Hepatocyte (in vitro differentiated cells): ENCODE measurements at regions not wholly inside any gene's neighbourhood (a gene's known extent, or its start where the extent isn't known, plus 50 kb on each side); places are given as distances from the start of the nearest gene placed in this dataset.

Source experiments
- DNase-seq: peaks from one replicate; pipeline ENCODE4 v3.0.0-alpha.2; 2016; ENCODE audit warnings: low spot score
- H2AFZ ChIP-seq: fragments of 200-600 bp; sonication (generic); 2 replicates; pipeline ENCODE4 v1.6.0; 2016; ENCODE audit warnings: antibody characterized with exemption, mild to moderate bottlenecking
- H3K27ac ChIP-seq: fragments of 200-600 bp; sonication (generic); 2 replicates; pipeline ENCODE4 v1.5.1; 2016; ENCODE audit warnings: mild to moderate bottlenecking
- H3K27me3 ChIP-seq: fragments of 200-600 bp; sonication (generic); 2 replicates; pipeline ENCODE4 v1.6.1; 2016
- H3K36me3 ChIP-seq: fragments of 200-600 bp; sonication (generic); replicated peaks from 2 replicates; pipeline ENCODE4 v1.5.1; 2016; ENCODE audit warnings: low read depth; ENCODE audit not compliant: insufficient read depth
- H3K4me1 ChIP-seq: fragments of 200-600 bp; sonication (generic); 2 replicates; pipeline ENCODE4 v1.5.1; 2016; ENCODE audit warnings: mild to moderate bottlenecking, moderate library complexity; ENCODE audit not compliant: insufficient read depth
- H3K4me2 ChIP-seq: fragments of 200-600 bp; sonication (generic); 2 replicates; pipeline ENCODE4 v1.6.0; 2016
- H3K4me3 ChIP-seq: fragments of 200-600 bp; sonication (generic); 2 replicates; pipeline ENCODE4 v1.5.1; 2016; ENCODE audit warnings: mild to moderate bottlenecking
- H3K79me2 ChIP-seq: fragments of 200-600 bp; sonication (generic); 2 replicates; pipeline ENCODE4 v1.6.0; 2017; ENCODE audit warnings: mild to moderate bottlenecking
- H3K9me2 ChIP-seq: fragments of 200-600 bp; sonication (generic); replicated peaks from 2 replicates; pipeline ENCODE4 v1.6.0; 2017; ENCODE audit warnings: mild to moderate bottlenecking; ENCODE audit not compliant: insufficient read depth
- H3K9me3 ChIP-seq: fragments of 200-600 bp; sonication (generic); 2 replicates; pipeline ENCODE4 v1.5.1; 2016; ENCODE audit warnings: low read depth, mild to moderate bottlenecking
- H4K20me1 ChIP-seq: fragments of 200-600 bp; sonication (generic); 2 replicates; pipeline ENCODE4 v1.6.0; 2016; ENCODE audit warnings: mild to moderate bottlenecking; ENCODE audit not compliant: insufficient read depth, poor library complexity, severe bottlenecking
- CTCF ChIP-seq: fragments of 200-600 bp; sonication (generic); IDR thresholded peaks from 2 replicates; pipeline ENCODE4 v1.5.1; 2016; ENCODE audit warnings: antibody characterized with exemption, mild to moderate bottlenecking; ENCODE audit not compliant: poor library complexity
- EZH2 ChIP-seq: fragments of 200-600 bp; sonication (generic); IDR thresholded peaks from 2 replicates; pipeline ENCODE4 v1.6.1; 2016; ENCODE audit warnings: antibody characterized with exemption, mild to moderate bottlenecking, borderline replicate concordance
- EZH2phosphoT487 ChIP-seq: fragments of 200-600 bp; sonication (generic); IDR thresholded peaks from one replicate; pipeline ENCODE4 v1.6.1; 2018; ENCODE audit warnings: antibody characterized with exemption, mild to moderate bottlenecking, low read depth, moderate library complexity; ENCODE audit not compliant: unreplicated experiment, severe bottlenecking
- WGBS: methylation state at CpG from one replicate; pipeline ENCODE4 v1.1.6; 2016; ENCODE audit warnings: low lambda C conversion rate; ENCODE audit errors: missing lambda C conversion rate; 5-methylcytosine and 5-hydroxymethylcytosine counted together

GRCh38 chr1:232134365-232134764 is 495.6 kb downstream of the SIPA1L2 start:
- Histone ChIP-seq H2AFZ (no peak overlapping the region), H3K27me3 (no peaks in the 10 kb centered on the region), H3K9me2 (no peaks in the 10 kb centered on the region), H3K79me2 (no peaks in the 10 kb centered on the region), H3K27ac (no peak overlapping the region), H3K4me1 (no peaks in the 10 kb centered on the region), H3K9me3 (no peaks in the 10 kb centered on the region), H3K4me2 (no peak overlapping the region), H3K4me3 (no peak overlapping the region), H4K20me1 (no peaks in the 10 kb centered on the region), H3K36me3 (no peaks in the 10 kb centered on the region)
- no peak for DNase-seq
- no peak for TF ChIP-seq EZH2phosphoT487
- no peak for TF ChIP-seq CTCF
- TF ChIP-seq EZH2, result no peak
- WGBS, result 89% methylated on average over 2 of the region's 2 CpGs

GRCh38 chr1:232132572-232132971 is 497.4 kb downstream of the SIPA1L2 start:
- TF ChIP-seq EZH2 (no peak), EZH2phosphoT487 (no peak), CTCF (no peak)

DNA sequence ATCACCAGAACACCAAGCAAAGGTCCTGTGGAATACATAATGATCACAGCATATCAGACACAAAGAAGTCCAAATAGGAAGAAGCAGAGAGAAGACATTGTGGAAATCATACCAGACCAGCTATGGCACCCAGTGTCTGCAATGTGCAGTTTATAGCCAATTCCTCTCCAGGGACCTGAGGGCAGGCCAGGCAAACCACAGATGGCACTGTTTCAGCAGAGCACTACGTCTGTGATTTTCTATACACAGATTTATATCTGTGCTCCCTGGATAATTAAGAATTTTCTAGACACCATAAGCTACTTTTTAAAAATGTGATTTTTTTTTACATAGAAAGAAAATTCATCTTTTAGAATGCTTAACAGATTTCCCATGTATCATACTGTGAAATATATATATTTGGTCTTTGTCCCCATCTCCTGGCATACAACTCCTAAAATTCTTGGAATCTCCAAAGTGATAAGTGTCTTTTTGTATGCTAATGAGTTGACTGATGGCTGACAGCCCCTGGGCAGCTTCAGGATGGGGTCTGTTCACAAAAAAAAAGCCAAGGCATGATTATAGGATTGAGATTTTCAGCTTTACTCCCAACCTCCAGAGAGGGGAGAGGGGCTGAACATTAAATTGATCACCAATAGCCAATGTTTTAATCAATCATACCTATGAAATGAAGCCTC is 498.1 kb downstream of the SIPA1L2 start:
- TF ChIP-seq EZH2 (no peak), CTCF (no peak), EZH2phosphoT487 (no peak)
- H3K27ac ChIP-seq, result no peak overlapping the region
- H3K4me2 ChIP-seq, result no peak overlapping the region
- no peak overlapping the region for H2AFZ ChIP-seq
- 87% methylated on average over 1 of the region's 1 CpG for WGBS
- no peak overlapping the region for H3K4me3 ChIP-seq
- H3K4me1 ChIP-seq, result no peaks in the 10 kb centered on the region
- H3K27me3 ChIP-seq, result no peaks in the 10 kb centered on the region
- no peaks in the 10 kb centered on the region for H3K79me2 ChIP-seq
- DNase-seq, result no peak
- H3K9me2 ChIP-seq, result no peaks in the 10 kb centered on the region
- H3K9me3 ChIP-seq, result no peaks in the 10 kb centered on the region
- H4K20me1 ChIP-seq, result no peaks in the 10 kb centered on the region
- H3K36me3 ChIP-seq, result no peaks in the 10 kb centered on the region

More at GRCh38 chr1:232132572-232132971, 497.4 kb downstream of the SIPA1L2 start:
- Histone ChIP-seq H4K20me1 (no peaks in the 10 kb centered on the region), H3K9me2 (no peaks in the 10 kb centered on the region), H3K4me1 (no peaks in the 10 kb centered on the region), H3K79me2 (no peaks in the 10 kb centered on the region), H2AFZ (no peak overlapping the region), H3K9me3 (no peaks in the 10 kb centered on the region), H3K4me3 (no peak overlapping the region), H3K4me2 (no peak overlapping the region), H3K27me3 (no peaks in the 10 kb centered on the region), H3K36me3 (no peaks in the 10 kb centered on the region), H3K27ac (no peak overlapping the region)
- no peak for DNase-seq
- 79% methylated on average over 1 of the region's 1 CpG for WGBS
